ENCODE measurements at regions not wholly inside any gene's neighbourhood (a gene's known extent, or its start where the extent isn't known, plus 50 kb on each side); places are given as distances from the start of the nearest gene placed in this dataset.

- DNase-seq = no peak
Measured at GRCh38 chr12:13273097-13273496, 76.6 kb downstream of the EMP1 start.

- DNase-seq = no peak
Measured at GRCh38 chr12:13270817-13271216, 74.3 kb downstream of the EMP1 start.

All from OCI-M1 (cell line).